ENCODE measurements at regions not wholly inside any gene's neighbourhood (a gene's known extent, or its start where the extent isn't known, plus 50 kb on each side); places are given as distances from the start of the nearest gene placed in this dataset.

DNA sequence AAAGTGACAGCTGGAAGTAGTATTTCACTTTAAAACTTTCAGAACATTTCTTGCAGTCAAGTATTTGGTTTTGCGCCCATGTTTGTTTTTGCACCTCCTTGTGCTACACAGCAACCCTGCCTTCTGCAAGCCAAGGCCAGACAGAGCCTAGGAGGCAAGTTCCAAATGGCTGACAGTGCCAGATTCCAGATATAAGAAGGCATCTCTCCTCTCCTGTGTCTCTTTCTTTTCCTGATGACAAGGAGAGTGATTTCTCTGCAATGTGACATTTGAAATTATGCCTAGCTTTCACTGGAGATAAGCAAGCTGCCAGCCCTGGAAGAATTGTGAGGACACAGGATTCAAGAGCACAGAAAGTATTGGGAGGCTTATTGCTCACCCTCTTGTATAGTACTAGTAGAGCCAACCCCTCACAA lies 149.1 kb upstream of the TENT5A start:
- TF ChIP-seq, protein P1, sequence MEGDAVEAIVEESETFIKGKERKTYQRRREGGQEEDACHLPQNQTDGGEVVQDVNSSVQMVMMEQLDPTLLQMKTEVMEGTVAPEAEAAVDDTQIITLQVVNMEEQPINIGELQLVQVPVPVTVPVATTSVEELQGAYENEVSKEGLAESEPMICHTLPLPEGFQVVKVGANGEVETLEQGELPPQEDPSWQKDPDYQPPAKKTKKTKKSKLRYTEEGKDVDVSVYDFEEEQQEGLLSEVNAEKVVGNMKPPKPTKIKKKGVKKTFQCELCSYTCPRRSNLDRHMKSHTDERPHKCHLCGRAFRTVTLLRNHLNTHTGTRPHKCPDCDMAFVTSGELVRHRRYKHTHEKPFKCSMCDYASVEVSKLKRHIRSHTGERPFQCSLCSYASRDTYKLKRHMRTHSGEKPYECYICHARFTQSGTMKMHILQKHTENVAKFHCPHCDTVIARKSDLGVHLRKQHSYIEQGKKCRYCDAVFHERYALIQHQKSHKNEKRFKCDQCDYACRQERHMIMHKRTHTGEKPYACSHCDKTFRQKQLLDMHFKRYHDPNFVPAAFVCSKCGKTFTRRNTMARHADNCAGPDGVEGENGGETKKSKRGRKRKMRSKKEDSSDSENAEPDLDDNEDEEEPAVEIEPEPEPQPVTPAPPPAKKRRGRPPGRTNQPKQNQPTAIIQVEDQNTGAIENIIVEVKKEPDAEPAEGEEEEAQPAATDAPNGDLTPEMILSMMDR (IDR thresholded peaks at IDR 0.05; ENCODE audit: low read depth, low read length), result no peak
- TF ChIP-seq EZH2phosphoT487 (IDR thresholded peaks at IDR 0.05; ENCODE audit: low read depth), result no peak
